CD8-positive, alpha-beta memory T cell (primary cell): ENCODE measurements at regions not wholly inside any gene's neighbourhood (a gene's known extent, or its start where the extent isn't known, plus 50 kb on each side); places are given as distances from the start of the nearest gene placed in this dataset.
"Not testable (repeated sequence)": the region's sequence is repeated elsewhere in the genome, so short reads cannot be mapped to it uniquely, and the experiment has no call there.

Experiments used
- CTCF ChIA-PET: fragments of 350-600 bp; sonication (Branson Sonifier 250); formaldehyde crosslinking; loops from one replicate; lab custom pipeline; 2021; ENCODE audit warnings: antibody characterized with exemption; lab: Charles Lee
- POLR2A ChIA-PET: fragments of 350-600 bp; sonication (Branson Sonifier 250); formaldehyde crosslinking; loops from one replicate; lab custom pipeline; 2021; ENCODE audit warnings: antibody characterized with exemption; lab: Charles Lee
- DNase-seq, 5 donors: peaks; one replicate each; pipeline versions ENCODE4 v3.0.0 to v3.0.0-alpha.2; 2020 to 2022; ENCODE audit warnings: mixed read lengths in 1 of 5
- H3K27ac ChIP-seq: one replicate; pipeline ENCODE4 v1.7.0; 2013; ENCODE audit warnings: low read depth, mild to moderate bottlenecking, low read length, moderate library complexity
- H3K27me3 ChIP-seq: 2 replicates; pipeline ENCODE4 v1.7.0; 2013; ENCODE audit warnings: low read length, mild to moderate bottlenecking; ENCODE audit not compliant: insufficient read depth, poor library complexity, severe bottlenecking
- H3K36me3 ChIP-seq: 2 replicates; pipeline ENCODE4 v1.7.0; 2013; ENCODE audit warnings: mild to moderate bottlenecking, low read length, moderate library complexity; ENCODE audit not compliant: insufficient read depth
- H3K4me1 ChIP-seq: 2 replicates; pipeline ENCODE4 v1.7.0; 2013; ENCODE audit warnings: mild to moderate bottlenecking, low read length, moderate library complexity; ENCODE audit not compliant: insufficient read depth
- H3K4me3 ChIP-seq: 2 replicates; pipeline ENCODE4 v1.7.0; 2013; ENCODE audit warnings: mild to moderate bottlenecking, low read length
- H3K9me3 ChIP-seq: 2 replicates; pipeline ENCODE4 v1.7.0; 2013; ENCODE audit warnings: mild to moderate bottlenecking, low read length
- H3K27ac Mint-ChIP-seq, 8 donors: one replicate each; pipeline ENCODE4 v1.8.0; 2020 to 2021; ENCODE audit warnings: mixed read lengths in 8 of 8, mild to moderate bottlenecking in 6 of 8, inconsistent platforms in 3 of 8, moderate library complexity in 3 of 8
- H3K27me3 Mint-ChIP-seq, 2 donors: one replicate each; pipeline ENCODE4 v1.8.0; 2020 to 2021; ENCODE audit warnings: mixed read lengths in 2 of 2, mild to moderate bottlenecking in 1 of 2, moderate library complexity in 1 of 2
- H3K36me3 Mint-ChIP-seq, 3 donors: one replicate each; pipeline ENCODE4 v1.8.0; 2020 to 2021; ENCODE audit warnings: mixed read lengths in 3 of 3, inconsistent platforms in 1 of 3, mild to moderate bottlenecking in 1 of 3
- H3K4me1 Mint-ChIP-seq, 3 donors: one replicate each; pipeline ENCODE4 v1.8.0; 2020 to 2021; ENCODE audit warnings: mixed read lengths in 3 of 3, inconsistent platforms in 1 of 3, mild to moderate bottlenecking in 1 of 3
- H3K4me3 Mint-ChIP-seq, 7 donors: one replicate each; pipeline ENCODE4 v1.8.0; 2020 to 2021; ENCODE audit warnings: mixed read lengths in 7 of 7, mild to moderate bottlenecking in 6 of 7, moderate library complexity in 4 of 7, inconsistent platforms in 2 of 7
- H3K9me3 Mint-ChIP-seq, 5 donors: one replicate each; pipeline ENCODE4 v1.8.0; 2020 to 2022; ENCODE audit warnings: mixed read lengths in 5 of 5, mild to moderate bottlenecking in 3 of 5, moderate library complexity in 2 of 5, inconsistent platforms in 1 of 5

- CTCF ChIA-PET, H3K4me3 ChIP-seq, H3K36me3 ChIP-seq, H3K9me3 Mint-ChIP-seq, H3K36me3 Mint-ChIP-seq, H3K4me3 Mint-ChIP-seq, H3K27ac Mint-ChIP-seq, H3K27me3 ChIP-seq, H3K4me1 Mint-ChIP-seq, H3K27ac ChIP-seq, DNase-seq, H3K4me1 ChIP-seq, H3K9me3 ChIP-seq, POLR2A ChIA-PET: not testable (repeated sequence)
- H3K27me3 Mint-ChIP-seq: peaks cover 4 to 22% of the 10 kb centered on the region in 2 donors
These were observed 667.1 kb downstream of the PRIM2 start for GRCh38 chr6:57984575-57984974.

GRCh38 chr6:57985734-57986133 is 668.3 kb downstream of the PRIM2 start:
- CTCF ChIA-PET, H3K9me3 Mint-ChIP-seq, POLR2A ChIA-PET, H3K36me3 Mint-ChIP-seq, DNase-seq, H3K27ac ChIP-seq, H3K4me3 ChIP-seq, H3K4me1 ChIP-seq, H3K27me3 ChIP-seq, H3K36me3 ChIP-seq, H3K4me3 Mint-ChIP-seq, H3K4me1 Mint-ChIP-seq, H3K9me3 ChIP-seq: not testable (repeated sequence)
- peaks cover 1 to 15% of the 10 kb centered on the region in 2 donors for H3K27me3 Mint-ChIP-seq
- H3K27ac Mint-ChIP-seq: peak overlapping the region in 1 of 8 donors; percentile 84

GRCh38 chr6:57986584-57986983 is 669.2 kb downstream of the PRIM2 start:
- H3K36me3 ChIP-seq, DNase-seq, H3K27ac Mint-ChIP-seq, H3K4me1 ChIP-seq, H3K27me3 ChIP-seq, H3K36me3 Mint-ChIP-seq, H3K4me1 Mint-ChIP-seq, H3K4me3 ChIP-seq, CTCF ChIA-PET, H3K27ac ChIP-seq, H3K4me3 Mint-ChIP-seq, POLR2A ChIA-PET, H3K9me3 ChIP-seq, H3K9me3 Mint-ChIP-seq: not testable (repeated sequence)
- peaks cover 3 to 16% of the 10 kb centered on the region in 2 donors for H3K27me3 Mint-ChIP-seq

GRCh38 chr6:57989520-57990080 is 672.2 kb downstream of the PRIM2 start:
- H3K4me1 Mint-ChIP-seq, H3K36me3 ChIP-seq, CTCF ChIA-PET, H3K27ac Mint-ChIP-seq, H3K27me3 ChIP-seq, H3K9me3 ChIP-seq, H3K4me3 Mint-ChIP-seq, H3K4me3 ChIP-seq, H3K9me3 Mint-ChIP-seq, POLR2A ChIA-PET, H3K36me3 Mint-ChIP-seq, H3K27ac ChIP-seq, H3K4me1 ChIP-seq, DNase-seq: not testable (repeated sequence)
- peaks cover 4 to 13% of the 10 kb centered on the region in 2 donors for H3K27me3 Mint-ChIP-seq

- POLR2A ChIA-PET: not testable (repeated sequence)
These were observed 681.6 kb downstream of the PRIM2 start for GRCh38 chr6:57998858-57999619.

GRCh38 chr6:58000233-58000632 is 682.8 kb downstream of the PRIM2 start:
- H3K4me3 ChIP-seq, H3K36me3 ChIP-seq, H3K36me3 Mint-ChIP-seq, H3K9me3 Mint-ChIP-seq, H3K27ac ChIP-seq, DNase-seq, H3K27me3 ChIP-seq, H3K4me1 Mint-ChIP-seq, CTCF ChIA-PET, H3K9me3 ChIP-seq, POLR2A ChIA-PET, H3K4me3 Mint-ChIP-seq, H3K4me1 ChIP-seq, H3K27ac Mint-ChIP-seq: not testable (repeated sequence)
- H3K27me3 Mint-ChIP-seq: peaks cover 5 to 17% of the 10 kb centered on the region in 2 donors

More at GRCh38 chr6:57998858-57999619, 681.6 kb downstream of the PRIM2 start:
- H3K4me3 Mint-ChIP-seq, DNase-seq, H3K4me3 ChIP-seq, H3K9me3 Mint-ChIP-seq, H3K4me1 Mint-ChIP-seq, CTCF ChIA-PET, H3K36me3 Mint-ChIP-seq, H3K9me3 ChIP-seq, H3K4me1 ChIP-seq, H3K27ac ChIP-seq, H3K27me3 ChIP-seq, H3K27ac Mint-ChIP-seq, H3K36me3 ChIP-seq: not testable (repeated sequence)
- H3K27me3 Mint-ChIP-seq: peaks cover 5 to 17% of the 10 kb centered on the region in 2 donors

GRCh38 chr6:58003417-58004167 is 686.2 kb downstream of the PRIM2 start:
- CTCF ChIA-PET, H3K9me3 ChIP-seq, H3K4me1 ChIP-seq, H3K36me3 Mint-ChIP-seq, H3K27ac Mint-ChIP-seq, H3K4me3 ChIP-seq, H3K4me3 Mint-ChIP-seq, H3K27me3 ChIP-seq, H3K27ac ChIP-seq, H3K4me1 Mint-ChIP-seq, H3K36me3 ChIP-seq, H3K27me3 Mint-ChIP-seq, DNase-seq, POLR2A ChIA-PET: not testable (repeated sequence)
- H3K9me3 Mint-ChIP-seq: peaks cover 5 to 12% (median 7%) of the 10 kb centered on the region in 5 donors

GRCh38 chr6:58007334-58008000 is 690.0 kb downstream of the PRIM2 start:
- H3K4me1 ChIP-seq, H3K36me3 ChIP-seq, H3K4me3 Mint-ChIP-seq, H3K27ac Mint-ChIP-seq, H3K4me3 ChIP-seq, POLR2A ChIA-PET, H3K36me3 Mint-ChIP-seq, CTCF ChIA-PET, H3K27me3 ChIP-seq, H3K4me1 Mint-ChIP-seq, H3K27ac ChIP-seq, H3K27me3 Mint-ChIP-seq, DNase-seq, H3K9me3 ChIP-seq: not testable (repeated sequence)
- H3K9me3 Mint-ChIP-seq: peaks cover 5 to 10% (median 7%) of the 10 kb centered on the region in 5 donors
